ENCODE measurements at regions not wholly inside any gene's neighbourhood (a gene's known extent, or its start where the extent isn't known, plus 50 kb on each side); places are given as distances from the start of the nearest gene placed in this dataset.

DNA sequence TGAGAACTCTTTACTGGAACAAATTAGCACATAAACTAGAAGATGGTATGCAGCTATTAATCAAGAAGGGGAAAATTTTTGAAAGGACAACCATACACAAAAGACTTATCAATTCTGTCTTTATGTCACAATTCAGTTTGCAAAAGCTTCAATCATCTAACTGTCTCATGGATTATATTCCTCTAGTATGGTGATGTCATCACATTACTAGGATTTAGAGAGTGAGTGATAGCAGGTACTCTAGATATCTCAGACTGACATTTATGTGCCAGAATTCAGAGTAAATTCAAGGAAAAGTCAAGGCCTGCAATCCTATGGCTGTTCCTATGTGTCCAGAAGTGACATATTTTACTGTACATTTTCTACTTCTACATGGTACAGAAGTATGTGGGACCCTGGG, 318.9 kb upstream of the GRAMD2B start:
- TF ChIP-seq, protein P1, sequence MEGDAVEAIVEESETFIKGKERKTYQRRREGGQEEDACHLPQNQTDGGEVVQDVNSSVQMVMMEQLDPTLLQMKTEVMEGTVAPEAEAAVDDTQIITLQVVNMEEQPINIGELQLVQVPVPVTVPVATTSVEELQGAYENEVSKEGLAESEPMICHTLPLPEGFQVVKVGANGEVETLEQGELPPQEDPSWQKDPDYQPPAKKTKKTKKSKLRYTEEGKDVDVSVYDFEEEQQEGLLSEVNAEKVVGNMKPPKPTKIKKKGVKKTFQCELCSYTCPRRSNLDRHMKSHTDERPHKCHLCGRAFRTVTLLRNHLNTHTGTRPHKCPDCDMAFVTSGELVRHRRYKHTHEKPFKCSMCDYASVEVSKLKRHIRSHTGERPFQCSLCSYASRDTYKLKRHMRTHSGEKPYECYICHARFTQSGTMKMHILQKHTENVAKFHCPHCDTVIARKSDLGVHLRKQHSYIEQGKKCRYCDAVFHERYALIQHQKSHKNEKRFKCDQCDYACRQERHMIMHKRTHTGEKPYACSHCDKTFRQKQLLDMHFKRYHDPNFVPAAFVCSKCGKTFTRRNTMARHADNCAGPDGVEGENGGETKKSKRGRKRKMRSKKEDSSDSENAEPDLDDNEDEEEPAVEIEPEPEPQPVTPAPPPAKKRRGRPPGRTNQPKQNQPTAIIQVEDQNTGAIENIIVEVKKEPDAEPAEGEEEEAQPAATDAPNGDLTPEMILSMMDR (conservative IDR thresholded peaks at IDR 0.05), result no peak
- peak overlapping the region; percentile 58 for H3K27ac ChIP-seq

DNA sequence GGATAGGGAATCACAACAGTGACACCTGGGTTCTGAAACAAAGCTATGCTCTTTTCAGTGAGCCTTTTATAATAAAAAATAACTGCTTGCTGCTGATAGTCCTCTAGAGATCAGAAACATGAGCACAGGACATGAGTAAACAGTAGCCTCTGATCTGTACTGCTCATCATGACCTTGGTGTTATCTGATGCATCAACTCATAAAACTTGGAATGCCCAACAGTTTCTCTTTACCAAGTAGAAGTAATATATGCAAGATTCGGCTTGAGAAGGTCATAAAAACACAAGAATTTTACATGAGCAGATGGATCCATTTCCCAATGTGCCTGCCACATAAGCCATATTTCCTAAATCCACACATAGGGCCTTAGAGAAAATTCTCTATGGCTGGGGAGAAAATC, 318.3 kb upstream of the GRAMD2B start:
- H3K27ac ChIP-seq, result peak overlapping the region; percentile 58
- TF ChIP-seq, protein P1 (conservative IDR thresholded peaks at IDR 0.05), result peak; percentile 42

DNA sequence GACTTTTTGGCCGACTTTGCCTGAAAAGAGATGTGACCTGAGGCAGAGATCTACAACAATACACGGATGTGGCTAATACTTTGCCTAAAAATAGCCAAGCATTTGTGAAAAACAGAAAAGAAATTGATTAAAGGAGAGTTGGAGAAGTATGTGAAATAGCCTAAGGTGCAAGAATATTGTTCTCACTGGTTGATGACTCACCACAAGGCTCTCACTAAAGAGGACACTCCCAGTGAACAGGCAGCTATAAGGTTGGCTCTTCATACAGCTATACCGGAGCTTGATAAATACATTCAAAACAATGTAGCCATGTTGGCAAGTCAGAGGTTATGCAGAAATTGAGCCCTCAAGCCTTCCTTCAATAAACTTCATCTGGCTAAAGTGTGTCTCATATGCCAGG, 317.2 kb upstream of the GRAMD2B start:
- no peak overlapping the region for H3K27ac ChIP-seq
- TF ChIP-seq, protein P1 (conservative IDR thresholded peaks at IDR 0.05), result no peak

DNA sequence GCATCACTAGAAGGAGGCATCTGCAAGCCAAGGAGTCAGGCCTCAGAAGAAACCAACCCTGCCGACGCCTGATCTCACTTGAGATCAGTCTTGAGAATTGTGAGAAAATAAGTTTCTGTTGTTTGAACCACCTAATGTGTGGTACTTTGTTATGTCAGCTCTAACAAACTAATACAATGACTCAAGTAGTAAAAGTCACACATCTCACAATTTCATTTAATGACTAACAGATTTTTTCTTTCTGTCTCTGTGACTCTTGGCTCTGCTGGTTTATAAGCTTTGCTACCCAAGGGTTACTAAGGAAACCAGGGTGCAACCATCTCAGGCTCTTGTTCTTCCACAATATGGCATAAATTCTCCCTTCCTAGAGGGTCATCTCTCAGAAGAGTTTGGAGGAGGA, 315.8 kb upstream of the GRAMD2B start:
- TF ChIP-seq, protein P1 (conservative IDR thresholded peaks at IDR 0.05), result no peak
- H3K27ac ChIP-seq, result no peak overlapping the region

DNA sequence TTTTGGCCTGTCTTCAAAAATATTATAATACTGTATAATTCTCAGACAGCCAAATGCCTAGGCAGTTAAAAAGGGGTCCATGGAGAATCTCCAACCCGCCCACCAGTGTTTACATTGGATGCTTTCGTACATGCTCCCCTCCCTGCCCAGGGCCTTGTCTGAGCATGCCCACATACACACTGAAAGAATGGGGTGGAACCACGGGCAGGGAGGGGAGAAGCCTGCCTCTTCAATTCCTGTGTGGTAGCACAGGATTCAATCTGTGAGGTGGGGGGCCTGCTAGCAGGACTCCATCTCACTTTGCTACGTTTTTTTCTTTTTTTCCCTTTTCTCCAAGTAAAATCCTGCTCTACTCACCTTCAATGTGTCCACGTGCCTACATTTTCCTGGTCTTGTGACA, 314.7 kb upstream of the GRAMD2B start:
- TF ChIP-seq, protein P1 (conservative IDR thresholded peaks at IDR 0.05), result no peak
- H3K27ac ChIP-seq, result no peak overlapping the region

DNA sequence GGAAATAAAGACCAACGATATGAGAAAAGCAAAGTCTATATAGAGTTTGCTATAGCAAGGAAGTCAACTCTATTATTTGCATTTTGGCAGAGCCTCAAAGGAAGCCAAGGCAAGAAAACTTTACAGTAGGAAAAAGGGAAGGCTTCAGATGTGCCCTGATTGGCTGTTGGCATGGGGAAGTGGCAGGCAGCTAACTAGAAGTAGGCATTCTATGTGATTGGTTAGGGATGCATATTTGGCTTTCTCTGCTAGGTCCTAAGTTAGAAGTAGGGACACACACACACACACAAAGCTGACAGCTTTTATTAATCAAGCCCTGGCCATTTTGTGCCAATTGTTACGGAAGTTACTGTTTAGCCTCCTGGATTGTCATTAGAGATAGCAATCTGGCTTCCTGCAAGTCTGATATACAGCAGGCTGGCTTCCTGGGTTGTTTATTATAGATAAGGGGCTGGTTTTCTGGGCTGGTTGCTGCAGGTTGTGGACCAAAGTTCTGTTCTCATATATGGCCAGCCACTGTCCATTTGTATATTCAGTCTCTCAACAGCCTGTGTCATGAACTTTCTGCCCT, 308.1 kb upstream of the GRAMD2B start:
- no peak overlapping the region for H3K27ac ChIP-seq
- TF ChIP-seq, protein P1 (conservative IDR thresholded peaks at IDR 0.05), result no peak

DNA sequence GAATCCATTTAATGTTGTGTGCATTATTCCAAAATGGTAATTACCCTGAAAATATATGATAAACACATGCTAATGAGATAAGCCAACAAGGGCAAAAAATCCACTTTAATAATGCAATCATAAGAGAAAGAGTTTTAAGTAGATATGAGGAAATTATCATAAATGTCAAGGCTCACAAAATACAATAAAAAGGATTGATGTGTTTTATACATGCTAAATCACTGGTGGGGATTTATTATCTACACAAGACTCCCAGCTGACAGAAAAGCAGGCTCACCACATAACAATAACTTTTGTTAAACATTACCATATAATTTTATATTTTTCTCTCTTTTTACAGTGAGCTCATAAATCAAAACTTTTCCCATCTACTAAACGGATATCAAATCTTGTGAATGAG, 306.2 kb upstream of the GRAMD2B start:
- no peak overlapping the region for H3K27ac ChIP-seq
- TF ChIP-seq, protein P1 (conservative IDR thresholded peaks at IDR 0.05), result no peak

Measured in VCaP (cell line).